H1 (cell line): ENCODE measurements at regions not wholly inside any gene's neighbourhood (a gene's known extent, or its start where the extent isn't known, plus 50 kb on each side); places are given as distances from the start of the nearest gene placed in this dataset.

Experiments used
- CTCF ChIA-PET: fragments of 300-600 bp; sonication (Branson Sonifier 250); formaldehyde crosslinking; loops from one replicate; lab custom pipeline; 2021; ENCODE audit not compliant: partially characterized antibody; lab: Charles Lee
- POLR2A ChIA-PET: fragments of 300-600 bp; sonication (Branson Sonifier 250); formaldehyde crosslinking; loops from one replicate; lab custom pipeline; 2021; ENCODE audit warnings: inconsistent platforms; ENCODE audit not compliant: partially characterized antibody; lab: Charles Lee
- DNase-seq, 2 experiments: peaks; one replicate each; pipeline versions ENCODE4 v3.0.0 to v3.0.0-alpha.2; 2010 to 2022; ENCODE audit warnings: low spot score in 2 of 2, low read depth in 1 of 2, mixed read lengths in 1 of 2
- FAIRE-seq: peaks from 2 replicates; lab custom pipeline; 2011; peaks lifted over from hg19 to GRCh38; lab: Jason Lieb, UNC
- H2AFZ ChIP-seq: 2 replicates; pipeline ENCODE4 v1.8.1; 2012; ENCODE audit warnings: low read length, inconsistent platforms
- H2AK5ac ChIP-seq: 2 replicates; pipeline ENCODE4 v1.6.1; 2013; ENCODE audit warnings: low read depth, low read length
- H2BK120ac ChIP-seq: replicated peaks from 2 replicates; pipeline ENCODE3; 2013; ENCODE audit warnings: low read depth, low read length, inconsistent platforms
- H2BK12ac ChIP-seq: 2 replicates; pipeline ENCODE4 v1.6.1; 2013; ENCODE audit warnings: low read depth, low read length
- H2BK15ac ChIP-seq: 2 replicates; pipeline ENCODE4 v1.6.1; 2013; ENCODE audit warnings: low read length
- H2BK20ac ChIP-seq: 2 replicates; pipeline ENCODE4 v1.6.1; 2013; ENCODE audit warnings: low read length
- H2BK5ac ChIP-seq: 2 replicates; pipeline ENCODE4 v1.6.1; 2013; ENCODE audit warnings: low read depth, low read length
- H3K14ac ChIP-seq: 2 replicates; pipeline ENCODE4 v1.6.1; 2013; ENCODE audit warnings: inconsistent platforms; ENCODE audit not compliant: insufficient read length
- H3K18ac ChIP-seq: 2 replicates; pipeline ENCODE4 v1.6.1; 2013; ENCODE audit warnings: low read length; ENCODE audit errors: extremely low read depth
- H3K23ac ChIP-seq: 2 replicates; pipeline ENCODE4 v1.6.1; 2013; ENCODE audit warnings: inconsistent platforms; ENCODE audit not compliant: insufficient read length
- H3K23me2 ChIP-seq: 2 replicates; pipeline ENCODE4 v1.6.1; 2013; ENCODE audit warnings: low read depth, low read length
- H3K27ac ChIP-seq: 2 replicates; pipeline ENCODE4 v1.6.1; 2011; ENCODE audit warnings: low read depth, low read length, inconsistent platforms
- H3K27me3 ChIP-seq, 4 experiments: replicated peaks in 1 of 4; 1 replicate in 1 of 4; 2 replicates in 3 of 4; pipeline versions ENCODE4 v1.6.1 to v1.8.1; 2011 to 2013; ENCODE audit warnings: low read length in 3 of 4, mild to moderate bottlenecking in 3 of 4, inconsistent platforms in 2 of 4, mixed read lengths in 2 of 4, moderate library complexity in 1 of 4; ENCODE audit not compliant: control insufficient read depth in 3 of 4, insufficient read depth in 3 of 4; ENCODE audit errors: extremely low read depth in 1 of 4
- H3K36me3 ChIP-seq, 4 experiments: 2 replicates each; pipeline versions ENCODE4 v1.6.1 to v1.8.1; 2011 to 2013; ENCODE audit warnings: mild to moderate bottlenecking in 4 of 4, low read length in 3 of 4, moderate library complexity in 2 of 4, control low read depth in 1 of 4, inconsistent platforms in 1 of 4; ENCODE audit not compliant: insufficient read depth in 4 of 4, control insufficient read depth in 2 of 4
- H3K4ac ChIP-seq: replicated peaks from 2 replicates; pipeline ENCODE3; 2013; ENCODE audit warnings: low read length, low read depth, mixed read lengths, inconsistent platforms; ENCODE audit not compliant: insufficient read length
- H3K4me1 ChIP-seq, 4 experiments: replicated peaks in 1 of 4; 1 replicate in 1 of 4; 2 replicates in 3 of 4; pipeline versions ENCODE4 v1.6.1 to v1.8.1; 2011 to 2013; ENCODE audit warnings: low read length in 3 of 4, inconsistent platforms in 2 of 4, mixed read lengths in 1 of 4; ENCODE audit not compliant: insufficient read depth in 4 of 4, control insufficient read depth in 3 of 4
- H3K4me2 ChIP-seq, 2 experiments: 2 replicates each; pipeline versions ENCODE4 v1.6.1 to v1.8.1; 2011 to 2013; ENCODE audit warnings: low read depth in 2 of 2, low read length in 2 of 2, control low read depth in 1 of 2, inconsistent platforms in 1 of 2, mild to moderate bottlenecking in 1 of 2; ENCODE audit not compliant: insufficient read depth in 1 of 2
- H3K4me3 ChIP-seq, 4 experiments: fragments of 200-600, 300-600 bp in 1 of 4; sonication (generic), shearing (Covaris generic), sonication (Bioruptor Twin) in 1 of 4; 2 replicates each; pipeline versions ENCODE4 v1.5.1 to v1.8.1; 2011 to 2016; ENCODE audit warnings: low read length in 4 of 4, low read depth in 3 of 4, control low read depth in 2 of 4, inconsistent platforms in 2 of 4, mild to moderate bottlenecking in 2 of 4, mixed read lengths in 1 of 4, moderate library complexity in 1 of 4; ENCODE audit not compliant: insufficient read depth in 2 of 4; ENCODE audit errors: extremely low read depth in 1 of 4
- H3K56ac ChIP-seq: replicated peaks from 2 replicates; pipeline ENCODE3; 2013; ENCODE audit warnings: low read depth, mild to moderate bottlenecking, mixed read lengths, low read length, inconsistent platforms; ENCODE audit not compliant: insufficient read length
- H3K79me1 ChIP-seq: 2 replicates; pipeline ENCODE4 v1.6.1; 2013; ENCODE audit warnings: low read depth, low read length, control low read depth
- H3K79me2 ChIP-seq, 2 experiments: 2 replicates each; pipeline versions ENCODE4 v1.6.1 to v1.8.1; 2012 to 2013; ENCODE audit warnings: low read length in 2 of 2, mild to moderate bottlenecking in 2 of 2, inconsistent platforms in 1 of 2; ENCODE audit not compliant: insufficient read depth in 2 of 2, control insufficient read depth in 1 of 2
- H3K9ac ChIP-seq, 4 experiments: replicated peaks in 1 of 4; 1 replicate in 1 of 4; 2 replicates in 3 of 4; pipeline versions ENCODE4 v1.6.1 to v1.8.1; 2011 to 2013; ENCODE audit warnings: low read depth in 3 of 4, low read length in 3 of 4, control low read depth in 2 of 4, mild to moderate bottlenecking in 2 of 4, moderate library complexity in 2 of 4, inconsistent platforms in 1 of 4; ENCODE audit errors: extremely low read depth in 1 of 4
- H3K9me3 ChIP-seq, 2 experiments: 2 replicates each; pipeline versions ENCODE4 v1.6.1 to v1.8.1; 2012 to 2013; ENCODE audit warnings: mild to moderate bottlenecking in 2 of 2, moderate library complexity in 2 of 2, control low read depth in 1 of 2, inconsistent platforms in 1 of 2, low read depth in 1 of 2, low read length in 1 of 2, mixed read lengths in 1 of 2; ENCODE audit not compliant: insufficient read depth in 2 of 2
- H4K20me1 ChIP-seq, 2 experiments: replicated peaks in 1 of 2; 2 replicates each; pipeline versions ENCODE3 to v1.8.1; 2011 to 2013; ENCODE audit warnings: inconsistent platforms in 2 of 2, low read length in 2 of 2, mild to moderate bottlenecking in 1 of 2; ENCODE audit not compliant: insufficient read depth in 2 of 2, control insufficient read depth in 1 of 2
- H4K5ac ChIP-seq: 2 replicates; pipeline ENCODE4 v1.6.1; 2013; ENCODE audit warnings: low read length, low read depth, mixed read lengths, inconsistent platforms; ENCODE audit not compliant: insufficient read length
- H4K8ac ChIP-seq: 2 replicates; pipeline ENCODE4 v1.8.0; 2013; ENCODE audit warnings: mild to moderate bottlenecking, moderate library complexity, low read length, inconsistent platforms; ENCODE audit not compliant: insufficient read depth; ENCODE audit errors: extremely low read depth
- H4K91ac ChIP-seq: replicated peaks from 2 replicates; pipeline ENCODE3; 2013; ENCODE audit warnings: low read length, mixed read lengths, inconsistent platforms; ENCODE audit not compliant: insufficient read length
- CHD2 ChIP-seq: IDR thresholded peaks from 2 replicates; pipeline ENCODE4 v1.6.1; 2012; ENCODE audit warnings: low read length, improper control_type of control experiment
- GABPA ChIP-seq: IDR thresholded peaks from 2 replicates; pipeline ENCODE4 v1.6.1; 2011; ENCODE audit warnings: mild to moderate bottlenecking, low read length, moderate library complexity, borderline replicate concordance; ENCODE audit not compliant: insufficient read depth
- NANOG ChIP-seq: IDR thresholded peaks from 2 replicates; pipeline ENCODE4 v1.6.1; 2011; ENCODE audit warnings: low read length, low read depth, mild to moderate bottlenecking, inconsistent platforms; ENCODE audit not compliant: insufficient read depth, poor library complexity, severe bottlenecking
- RAD21 ChIP-seq, 2 experiments: IDR thresholded peaks in 1 of 2; conservative IDR thresholded peaks in 1 of 2; 2 replicates each; pipeline ENCODE4 v1.6.1; 2011; ENCODE audit warnings: low read depth in 2 of 2, low read length in 2 of 2, improper control_type of control experiment in 1 of 2, inconsistent platforms in 1 of 2, mild to moderate bottlenecking in 1 of 2, moderate library complexity in 1 of 2
- RBBP5 ChIP-seq: IDR thresholded peaks from 2 replicates; pipeline ENCODE4 v1.7.1; 2012; ENCODE audit warnings: low read depth, mild to moderate bottlenecking, inconsistent platforms, low read length, moderate library complexity, borderline replicate concordance
- RNF2 ChIP-seq: fragments of 200-900, 300-1000 bp; sonication (generic); IDR thresholded peaks from 2 replicates; pipeline ENCODE4 v1.7.1; 2016; ENCODE audit warnings: borderline replicate concordance, low read depth, mild to moderate bottlenecking, antibody characterized with exemption, low read length; ENCODE audit not compliant: poor library complexity, severe bottlenecking; ENCODE audit errors: missing control alignments
- SAP30 ChIP-seq: fragments of 300-600 bp; sonication (generic); IDR thresholded peaks from 2 replicates; pipeline ENCODE4 v1.7.1; 2012; ENCODE audit warnings: low read length, moderate library complexity, mild to moderate bottlenecking, inconsistent platforms; ENCODE audit not compliant: insufficient read depth, insufficient replicate concordance
- SIN3A ChIP-seq, 2 experiments: IDR thresholded peaks in 1 of 2; conservative IDR thresholded peaks in 1 of 2; 2 replicates each; pipeline ENCODE4 v1.6.1; 2011 to 2012; ENCODE audit warnings: low read length in 2 of 2, improper control_type of control experiment in 1 of 2, low read depth in 1 of 2, mild to moderate bottlenecking in 1 of 2
- SRF ChIP-seq: IDR thresholded peaks from 2 replicates; pipeline ENCODE4 v1.6.1; 2011; ENCODE audit warnings: mild to moderate bottlenecking, low read depth, low read length, moderate library complexity
- SUZ12 ChIP-seq: fragments of 200-600 bp; sonication (generic); IDR thresholded peaks from 2 replicates; pipeline ENCODE4 v1.6.1; 2012; ENCODE audit warnings: mild to moderate bottlenecking, inconsistent platforms, low read length, moderate library complexity, mixed read lengths
- ZNF274 ChIP-seq: IDR thresholded peaks from 2 replicates; pipeline ENCODE4 v1.7.0; 2012; ENCODE audit warnings: low read length, borderline replicate concordance; ENCODE audit errors: extremely low read depth
- WGBS, 2 experiments: shearing (Covaris generic) in 1 of 2; methylation state at CpG; one replicate each; pipeline versions ENCODE4 v1.1.6 to v1.1.7; 2013 to 2015; ENCODE audit warnings: low lambda C conversion rate in 2 of 2, mixed read lengths in 2 of 2, inconsistent platforms in 1 of 2, low coverage in 1 of 2, missing lambda C conversion rate in 1 of 2; ENCODE audit not compliant: insufficient replicate concordance in 2 of 2, insufficient coverage in 1 of 2, insufficient read length in 1 of 2; ENCODE audit errors: extremely low coverage in 1 of 2, missing lambda C conversion rate in 1 of 2; 5-methylcytosine and 5-hydroxymethylcytosine counted together
- TF ChIP-seq, protein P1 (sequence below): IDR thresholded peaks from 2 replicates; pipeline ENCODE4 v1.6.1; 2011; ENCODE audit warnings: low read length, improper control_type of control experiment

GRCh38 chr12:59186451-59186850 is 266.1 kb upstream of the LRIG3 start:
- no peak overlapping the region for H3K9ac ChIP-seq
- TF ChIP-seq ZNF274 (no peak), SIN3A (conservative IDR thresholded peaks at IDR 0.05 in 1 of 2, IDR thresholded peaks at IDR 0.05 in 1 of 2; ENCODE audit: low read depth in 1 of 2, low read length in 2 of 2) (no peak), SRF (no peak), CHD2 (no peak), RBBP5 (no peak), SAP30 (no peak), RNF2 (no peak), GABPA (no peak), RAD21 (IDR thresholded peaks at IDR 0.05 in 1 of 2, conservative IDR thresholded peaks at IDR 0.05 in 1 of 2; ENCODE audit: low read depth in 2 of 2, low read length in 2 of 2) (no peak), SUZ12 (no peak), NANOG (no peak)
- TF ChIP-seq, protein P1, sequence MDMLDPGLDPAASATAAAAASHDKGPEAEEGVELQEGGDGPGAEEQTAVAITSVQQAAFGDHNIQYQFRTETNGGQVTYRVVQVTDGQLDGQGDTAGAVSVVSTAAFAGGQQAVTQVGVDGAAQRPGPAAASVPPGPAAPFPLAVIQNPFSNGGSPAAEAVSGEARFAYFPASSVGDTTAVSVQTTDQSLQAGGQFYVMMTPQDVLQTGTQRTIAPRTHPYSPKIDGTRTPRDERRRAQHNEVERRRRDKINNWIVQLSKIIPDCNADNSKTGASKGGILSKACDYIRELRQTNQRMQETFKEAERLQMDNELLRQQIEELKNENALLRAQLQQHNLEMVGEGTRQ: no peak

More at GRCh38 chr12:59186451-59186850, 266.1 kb upstream of the LRIG3 start:
- Histone ChIP-seq H4K20me1 (no peaks in the 10 kb centered on the region), H3K4me2 (no peak overlapping the region), H3K79me2 (no peaks in the 10 kb centered on the region), H2BK12ac (no peak overlapping the region), H4K91ac (no peak overlapping the region), H3K27me3 (no peaks in the 10 kb centered on the region), H3K18ac (no peak overlapping the region), H3K23ac (no peak overlapping the region), H3K79me1 (no peaks in the 10 kb centered on the region), H3K14ac (no peak overlapping the region), H3K4me3 (no peak overlapping the region), H3K4ac (no peak overlapping the region), H3K27ac (no peak overlapping the region), H3K4me1 (no peaks in the 10 kb centered on the region), H3K36me3 (no peaks in the 10 kb centered on the region), H2BK15ac (no peak overlapping the region), H2BK20ac (no peak overlapping the region), H3K23me2 (no peaks in the 10 kb centered on the region), H4K8ac (no peak overlapping the region), H2AK5ac (no peak overlapping the region), H2BK120ac (no peak overlapping the region), H3K9me3 (no peaks in the 10 kb centered on the region), H2AFZ (no peak overlapping the region), H4K5ac (no peak overlapping the region), H3K56ac (no peak overlapping the region), H2BK5ac (no peak overlapping the region)
- DNase-seq (no peak), FAIRE-seq (no peak)
- CTCF ChIA-PET: interaction anchor here (0.7 to 2.0 kb wide), 3 partner anchors 8 to 36 kb away, joined by 3 to 7 read pairs (median 6); no protein-coding TSS in a partner anchor
- WGBS, 2 experiments: 92% methylated on average over 3 of the region's 3 CpGs; no CpG with 5 or more reads in 1 of the 2 experiments
- POLR2A ChIA-PET: no interaction called here
